Right atrium auricular region (tissue), 2 donors: ENCODE measurements at regions not wholly inside any gene's neighbourhood (a gene's known extent, or its start where the extent isn't known, plus 50 kb on each side); places are given as distances from the start of the nearest gene placed in this dataset.
A peak's percentile ranks its signal among the peaks of the same experiment; 100 is the strongest.

ENCODE experiments used
- DNase-seq: peaks from one replicate; pipeline ENCODE4 v3.0.0-alpha.2; 2019; ENCODE audit warnings: low spot score
- H3K27ac ChIP-seq, 2 donors: fragments of 200-600 bp; sonication (generic); 1 replicate in 1 of 2; 2 replicates in 1 of 2; pipeline ENCODE4 v1.5.1; 2016 to 2019
- H3K27me3 ChIP-seq, 2 donors: fragments of 200-600 bp; sonication (generic); one replicate each; pipeline versions ENCODE4 v1.5.1 to v1.6.0; 2017 to 2019
- H3K36me3 ChIP-seq: fragments of 200-600 bp; sonication (generic); one replicate; pipeline ENCODE4 v1.5.1; 2016
- H3K4me1 ChIP-seq, 2 donors: fragments of 200-600 bp; sonication (generic); one replicate each; pipeline versions ENCODE4 v1.5.1 to v1.6.0; 2017 to 2019
- H3K4me3 ChIP-seq, 2 donors: fragments of 200-600 bp; sonication (generic); 1 replicate in 1 of 2; 2 replicates in 1 of 2; pipeline ENCODE4 v1.5.1; 2017 to 2019; ENCODE audit warnings: mild to moderate bottlenecking in 1 of 2, moderate library complexity in 1 of 2
- H3K9me3 ChIP-seq, 2 donors: fragments of 200-600 bp; sonication (generic); one replicate each; pipeline ENCODE4 v1.5.1; 2019
- TF ChIP-seq, protein P1 (sequence below), 2 donors: fragments of 200-600 bp; sonication (generic); IDR thresholded peaks; one replicate each; pipeline ENCODE4 v1.5.1; 2019; ENCODE audit warnings: antibody characterized with exemption in 2 of 2

DNA sequence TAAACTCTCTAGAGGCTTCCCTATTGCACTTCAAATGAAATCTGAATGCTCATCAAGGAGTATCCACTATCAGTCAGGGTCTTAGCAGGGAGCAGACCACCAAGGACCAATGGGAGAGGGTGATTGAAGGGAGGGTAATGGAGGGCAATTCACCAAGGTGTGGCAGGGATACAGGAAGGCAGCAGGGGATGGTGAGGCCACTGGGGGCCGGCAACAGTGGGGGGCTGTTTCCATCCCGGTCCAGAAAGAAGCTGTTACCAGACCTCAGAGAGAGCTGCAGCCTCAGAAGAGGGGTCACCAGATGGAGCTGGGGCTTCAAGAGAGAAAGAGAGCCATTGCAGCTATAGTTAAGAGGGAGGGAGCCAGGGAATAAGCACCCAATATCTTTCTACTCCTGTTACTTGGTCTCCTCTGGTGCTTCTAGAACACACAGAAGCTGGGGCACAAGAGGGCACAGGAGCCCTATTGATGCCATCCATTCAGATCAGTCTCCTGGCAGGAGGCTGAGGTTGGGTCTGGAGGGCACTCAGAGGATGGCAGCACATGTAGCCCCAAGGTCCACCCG is 417.6 kb downstream of the PTPRU start:
- Histone ChIP-seq H3K4me1 (no peaks in the 10 kb centered on the region), H3K27me3 (no peaks in the 10 kb centered on the region), H3K36me3 (no peaks in the 10 kb centered on the region), H3K27ac (no peak overlapping the region), H3K4me3 (no peak overlapping the region), H3K9me3 (peaks cover 0 to 5% of the 10 kb centered on the region in 2 donors)
- DNase-seq = no peak
- TF ChIP-seq, protein P1, sequence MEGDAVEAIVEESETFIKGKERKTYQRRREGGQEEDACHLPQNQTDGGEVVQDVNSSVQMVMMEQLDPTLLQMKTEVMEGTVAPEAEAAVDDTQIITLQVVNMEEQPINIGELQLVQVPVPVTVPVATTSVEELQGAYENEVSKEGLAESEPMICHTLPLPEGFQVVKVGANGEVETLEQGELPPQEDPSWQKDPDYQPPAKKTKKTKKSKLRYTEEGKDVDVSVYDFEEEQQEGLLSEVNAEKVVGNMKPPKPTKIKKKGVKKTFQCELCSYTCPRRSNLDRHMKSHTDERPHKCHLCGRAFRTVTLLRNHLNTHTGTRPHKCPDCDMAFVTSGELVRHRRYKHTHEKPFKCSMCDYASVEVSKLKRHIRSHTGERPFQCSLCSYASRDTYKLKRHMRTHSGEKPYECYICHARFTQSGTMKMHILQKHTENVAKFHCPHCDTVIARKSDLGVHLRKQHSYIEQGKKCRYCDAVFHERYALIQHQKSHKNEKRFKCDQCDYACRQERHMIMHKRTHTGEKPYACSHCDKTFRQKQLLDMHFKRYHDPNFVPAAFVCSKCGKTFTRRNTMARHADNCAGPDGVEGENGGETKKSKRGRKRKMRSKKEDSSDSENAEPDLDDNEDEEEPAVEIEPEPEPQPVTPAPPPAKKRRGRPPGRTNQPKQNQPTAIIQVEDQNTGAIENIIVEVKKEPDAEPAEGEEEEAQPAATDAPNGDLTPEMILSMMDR (IDR thresholded peaks at IDR 0.05) = no peak

GRCh38 chr1:29653034-29653810 is 416.9 kb downstream of the PTPRU start:
- Histone ChIP-seq H3K9me3 (no peaks in the 10 kb centered on the region), H3K36me3 (no peaks in the 10 kb centered on the region), H3K27me3 (no peaks in the 10 kb centered on the region), H3K4me3 (no peak overlapping the region), H3K4me1 (no peaks in the 10 kb centered on the region), H3K27ac (no peak overlapping the region)
- TF ChIP-seq, protein P1 (IDR thresholded peaks at IDR 0.05) = no peak
- peak; percentile 28 for DNase-seq

DNA sequence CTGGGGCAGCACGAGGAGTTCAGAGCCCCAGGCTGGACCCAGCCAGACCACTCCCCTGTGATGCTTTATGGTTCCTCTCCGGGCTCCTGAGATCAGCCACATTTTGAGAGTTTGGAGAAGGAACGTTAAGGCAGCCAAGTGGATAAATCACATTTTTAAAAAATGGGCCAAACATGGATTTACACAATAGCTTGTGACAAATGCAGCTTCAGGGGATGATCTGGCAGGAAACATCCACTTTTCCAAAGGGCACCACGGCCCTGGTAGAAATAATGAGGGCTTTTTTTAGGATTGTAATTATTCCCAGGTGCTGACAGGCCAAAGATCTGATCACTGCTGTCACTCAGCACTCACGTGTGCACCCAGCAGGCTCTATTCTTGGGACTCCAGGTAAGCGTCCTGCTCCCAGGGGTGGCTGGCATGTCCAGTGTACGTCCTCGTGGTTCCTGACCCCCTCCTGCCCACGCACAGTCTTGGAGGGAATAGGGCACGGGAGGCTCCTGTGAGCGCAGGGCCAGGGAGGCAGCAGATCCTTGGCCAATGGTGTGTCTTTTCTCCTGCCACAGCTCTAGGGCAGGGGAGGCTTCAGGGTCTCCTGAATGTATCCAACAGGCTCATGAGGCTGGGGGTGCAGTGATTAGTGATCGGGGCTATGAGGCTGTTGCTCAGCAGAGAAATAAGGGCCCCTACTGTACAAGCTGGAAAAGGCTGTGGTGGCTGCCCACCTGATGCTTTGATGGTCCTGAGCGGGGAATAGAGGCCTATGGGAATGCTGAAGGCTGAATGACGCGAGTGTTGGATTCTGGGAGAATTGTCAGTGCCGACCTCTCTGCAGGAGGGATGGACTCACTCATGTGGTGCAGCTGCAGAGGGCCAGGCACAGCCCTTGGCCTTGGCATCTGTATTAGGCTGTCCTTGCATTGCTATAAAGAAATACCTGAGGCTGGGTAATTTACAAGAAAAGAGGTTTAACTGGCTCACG is 415.7 kb downstream of the PTPRU start:
- Histone ChIP-seq H3K27ac (no peak overlapping the region), H3K4me3 (no peak overlapping the region), H3K9me3 (no peaks in the 10 kb centered on the region), H3K27me3 (no peaks in the 10 kb centered on the region), H3K4me1 (no peaks in the 10 kb centered on the region), H3K36me3 (no peaks in the 10 kb centered on the region)
- DNase-seq = peak; percentile 36
- TF ChIP-seq, protein P1 (IDR thresholded peaks at IDR 0.05) = no peak

GRCh38 chr1:29651246-29651645 is 414.9 kb downstream of the PTPRU start:
- DNase-seq = no peak
- H3K27me3 ChIP-seq = no peaks in the 10 kb centered on the region
- TF ChIP-seq, protein P1 (IDR thresholded peaks at IDR 0.05) = no peak

DNA sequence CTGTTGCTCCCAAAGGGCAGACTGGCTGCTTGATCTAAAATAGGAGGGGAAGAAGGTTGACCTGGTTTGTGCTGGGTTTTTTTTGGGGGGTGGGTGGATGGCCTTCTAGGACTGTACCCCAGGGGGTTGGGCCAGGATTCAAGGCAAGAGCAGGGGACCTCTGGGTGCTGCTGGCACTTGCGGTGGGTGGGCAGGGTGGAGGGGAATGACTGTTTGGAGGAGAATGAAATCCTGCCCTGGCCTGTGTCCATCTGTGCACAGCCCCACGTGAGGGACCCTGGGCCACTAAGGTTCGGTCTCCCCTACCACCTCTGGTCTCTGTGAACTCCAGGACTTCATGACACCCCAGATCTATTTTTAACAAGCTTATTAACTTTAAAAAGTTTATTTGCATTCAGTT is 414.2 kb downstream of the PTPRU start:
- Histone ChIP-seq H3K4me1 (no peaks in the 10 kb centered on the region), H3K4me3 (no peak overlapping the region), H3K27me3 (no peaks in the 10 kb centered on the region), H3K36me3 (no peaks in the 10 kb centered on the region), H3K9me3 (no peaks in the 10 kb centered on the region), H3K27ac (no peak overlapping the region)
- TF ChIP-seq, protein P1 (IDR thresholded peaks at IDR 0.05) = no peak
- DNase-seq = peak; percentile 26

More at GRCh38 chr1:29651246-29651645, 414.9 kb downstream of the PTPRU start:
- no peaks in the 10 kb centered on the region for H3K36me3 ChIP-seq
- H3K9me3 ChIP-seq = no peaks in the 10 kb centered on the region
- no peaks in the 10 kb centered on the region for H3K4me1 ChIP-seq
- H3K27ac ChIP-seq = no peak overlapping the region
- H3K4me3 ChIP-seq = no peak overlapping the region
